GM12878 (cell line): ENCODE measurements at regions not wholly inside any gene's neighbourhood (a gene's known extent, or its start where the extent isn't known, plus 50 kb on each side); places are given as distances from the start of the nearest gene placed in this dataset.
"Not testable (repeated sequence)": the region's sequence is repeated elsewhere in the genome, so short reads cannot be mapped to it uniquely, and the experiment has no call there.

Source experiments
- ATAC-seq: fragments of 200-7000 bp; cut with Tn5 transposase; 3 replicates; pipeline ENCODE4 v1.9.1; 2020; ENCODE audit warnings: mild to moderate bottlenecking, moderate library complexity
- BruUV-seq: library from RNA; stranded (reverse); fragments of 400-500 nt; replicated peaks from 2 replicates; lab custom pipeline; 2021; lab: Mats Ljungman, UMichigan
- CTCF ChIA-PET: fragments of 300-600 bp; sonication (Branson Sonifier 250); formaldehyde crosslinking; extraction: SDS; loops from one replicate; lab custom pipeline; 2021; ENCODE audit warnings: inconsistent platforms; lab: Yijun Ruan, JAX
- POLR2A ChIA-PET: fragments of 350-600 bp; formaldehyde crosslinking; extraction: SDS; loops from one replicate; lab custom pipeline; 2021; ENCODE audit warnings: inconsistent platforms; lab: Charles Lee
- RAD21 ChIA-PET: fragments of 300-600 bp; sonication (Branson Sonifier 250); formaldehyde crosslinking; loops from one replicate; lab custom pipeline; 2023; ENCODE audit warnings: antibody characterized with exemption; ENCODE audit not compliant: unreplicated experiment; lab: Charles Lee
- SMC1A ChIA-PET: fragments of 300-600 bp; sonication (Branson Sonifier 250); formaldehyde crosslinking; loops from one replicate; lab custom pipeline; 2023; ENCODE audit not compliant: unreplicated experiment, uncharacterized antibody; lab: Charles Lee
- DNase-seq: peaks from one replicate; pipeline ENCODE4 v3.0.0-alpha.2; 2011; ENCODE audit warnings: low read depth, low spot score
- FAIRE-seq: peaks from 3 replicates; lab custom pipeline; 2011; peaks lifted over from hg19 to GRCh38; lab: Jason Lieb, UNC
- H2AFZ ChIP-seq: 2 replicates; pipeline ENCODE4 v1.6.0; 2011; ENCODE audit warnings: low read depth, low read length, control low read depth; ENCODE audit not compliant: control insufficient read depth
- H3K27ac ChIP-seq: 2 replicates; pipeline ENCODE4 v1.5.1; 2011; ENCODE audit warnings: control low read depth; ENCODE audit not compliant: control insufficient read depth, insufficient read depth
- H3K27me3 ChIP-seq, 2 experiments: replicated peaks in 1 of 2; 2 replicates each; pipeline versions ENCODE4 v1.6.0 to v1.6.1; 2011; ENCODE audit warnings: low read length in 1 of 2; ENCODE audit not compliant: control insufficient read depth in 2 of 2, insufficient read depth in 2 of 2
- H3K36me3 ChIP-seq, 2 experiments: 2 replicates each; pipeline ENCODE4 v1.5.1; 2011; ENCODE audit warnings: low read length in 1 of 2; ENCODE audit not compliant: control insufficient read depth in 2 of 2, insufficient read depth in 2 of 2
- H3K4me1 ChIP-seq: 2 replicates; pipeline ENCODE4 v1.6.1; 2011; ENCODE audit warnings: mild to moderate bottlenecking, low read length, moderate library complexity, mixed read lengths; ENCODE audit not compliant: control insufficient read depth, insufficient read depth
- H3K4me2 ChIP-seq: 2 replicates; pipeline ENCODE4 v1.6.0; 2011; ENCODE audit warnings: control low read depth; ENCODE audit not compliant: control insufficient read depth, insufficient read depth
- H3K4me3 ChIP-seq: fragments of 200-600 bp; sonication (generic); 2 replicates; pipeline ENCODE4 v1.5.1; 2016
- H3K79me2 ChIP-seq: 2 replicates; pipeline ENCODE4 v1.6.0; 2011; ENCODE audit warnings: low read length; ENCODE audit not compliant: control insufficient read depth, insufficient read depth
- H3K9ac ChIP-seq: 2 replicates; pipeline ENCODE4 v1.8.0; 2011; ENCODE audit warnings: low read length, control low read depth, mixed read lengths; ENCODE audit not compliant: control insufficient read depth, insufficient read depth
- H3K9me3 ChIP-seq: replicated peaks from 3 replicates; pipeline ENCODE4 v1.5.1; 2011; ENCODE audit warnings: mild to moderate bottlenecking, low read length; ENCODE audit not compliant: control insufficient read depth, insufficient read depth
- H4K20me1 ChIP-seq: 2 replicates; pipeline ENCODE4 v1.6.0; 2011; ENCODE audit not compliant: control insufficient read depth, insufficient read depth
- WGBS: methylation state at CpG from one replicate; pipeline ENCODE4 v1.1.6; 2016; ENCODE audit warnings: low lambda C conversion rate; ENCODE audit not compliant: insufficient replicate concordance, insufficient coverage; ENCODE audit errors: missing lambda C conversion rate; 5-methylcytosine and 5-hydroxymethylcytosine counted together
- in situ Hi-C: fragments of 300-500 bp; cut with MboI; formaldehyde crosslinking; loops from 9 replicates; pipeline ENCODE4 v1.14.3; 2018; ENCODE audit warnings: mixed read lengths
- intact Hi-C: fragments of 100-400 bp; cut with micrococcal nuclease; formaldehyde crosslinking; loops from one replicate; pipeline ENCODE4 v1.14.2; 2022; ENCODE audit not compliant: unreplicated experiment

GRCh38 chr12:131658605-131659004, 52.3 kb upstream of the SFSWAP start:
- H2AFZ ChIP-seq, H3K36me3 ChIP-seq, H4K20me1 ChIP-seq, H3K4me3 ChIP-seq, H3K79me2 ChIP-seq, intact Hi-C loops, H3K27ac ChIP-seq, CTCF ChIA-PET, H3K9ac ChIP-seq, RAD21 ChIA-PET, H3K27me3 ChIP-seq, ATAC-seq, H3K4me2 ChIP-seq, H3K9me3 ChIP-seq, SMC1A ChIA-PET, H3K4me1 ChIP-seq, DNase-seq, POLR2A ChIA-PET, FAIRE-seq, BruUV-seq, in situ Hi-C loops: not testable (repeated sequence)
- 42% methylated on average over 7 of the region's 8 CpGs for WGBS

GRCh38 chr12:131659484-131659883, 51.4 kb upstream of the SFSWAP start:
- ATAC-seq, H3K4me2 ChIP-seq, POLR2A ChIA-PET, H3K9me3 ChIP-seq, DNase-seq, H2AFZ ChIP-seq, H3K27me3 ChIP-seq, FAIRE-seq, RAD21 ChIA-PET, H3K9ac ChIP-seq, H3K27ac ChIP-seq, H3K36me3 ChIP-seq, in situ Hi-C loops, H4K20me1 ChIP-seq, intact Hi-C loops, H3K79me2 ChIP-seq, BruUV-seq, CTCF ChIA-PET, SMC1A ChIA-PET, H3K4me3 ChIP-seq, H3K4me1 ChIP-seq: not testable (repeated sequence)
- WGBS, result 17% methylated on average over 4 of the region's 8 CpGs

GRCh38 chr12:131659976-131660375, 50.9 kb upstream of the SFSWAP start:
- CTCF ChIA-PET, H3K4me2 ChIP-seq, H4K20me1 ChIP-seq, RAD21 ChIA-PET, SMC1A ChIA-PET, H3K4me3 ChIP-seq, BruUV-seq, H3K79me2 ChIP-seq, H3K27me3 ChIP-seq, H3K4me1 ChIP-seq, intact Hi-C loops, in situ Hi-C loops, ATAC-seq, H3K9me3 ChIP-seq, H3K36me3 ChIP-seq, DNase-seq, H2AFZ ChIP-seq, FAIRE-seq, POLR2A ChIA-PET, H3K9ac ChIP-seq, H3K27ac ChIP-seq: not testable (repeated sequence)
- WGBS, result 41% methylated on average over 7 of the region's 7 CpGs

- H3K27me3 ChIP-seq, FAIRE-seq, SMC1A ChIA-PET, H3K4me2 ChIP-seq, H4K20me1 ChIP-seq, in situ Hi-C loops, H3K36me3 ChIP-seq, CTCF ChIA-PET, H3K9ac ChIP-seq, intact Hi-C loops, ATAC-seq, BruUV-seq, RAD21 ChIA-PET, H3K4me1 ChIP-seq, H3K9me3 ChIP-seq, H3K79me2 ChIP-seq, H2AFZ ChIP-seq, H3K27ac ChIP-seq, POLR2A ChIA-PET, H3K4me3 ChIP-seq, DNase-seq: not testable (repeated sequence)
- 57% methylated on average over 10 of the region's 12 CpGs for WGBS
Measured at GRCh38 chr12:131660401-131660800, 50.5 kb upstream of the SFSWAP start.
